Natural killer cell (primary cell): ENCODE measurements at regions not wholly inside any gene's neighbourhood (a gene's known extent, or its start where the extent isn't known, plus 50 kb on each side); places are given as distances from the start of the nearest gene placed in this dataset.

Experiments used
- ATAC-seq, 3 donors: fragments of 150-1000 bp in 2 of 3; fragments of 200-7000 bp in 1 of 3; cut with Tn5 transposase; 1 replicate in 1 of 3; 2 replicates in 2 of 3; pipeline ENCODE4 v1.10.0; 2021; ENCODE audit warnings: mild to moderate bottlenecking in 2 of 3, moderate library complexity in 2 of 3
- DNase-seq, 2 donors: peaks; one replicate each; pipeline versions ENCODE4 v3.0.0 to v3.0.0-alpha.2; 2013 to 2021; ENCODE audit warnings: mixed read lengths in 1 of 2
- H3K27ac ChIP-seq: one replicate; pipeline ENCODE4 v1.5.1; 2013; ENCODE audit warnings: mild to moderate bottlenecking, low read length
- H3K27me3 ChIP-seq: one replicate; pipeline ENCODE4 v1.6.1; 2013; ENCODE audit warnings: low read length; ENCODE audit not compliant: control insufficient read depth, insufficient read depth
- H3K36me3 ChIP-seq: one replicate; pipeline ENCODE4 v1.6.1; 2013; ENCODE audit warnings: low read length; ENCODE audit not compliant: control insufficient read depth, insufficient read depth
- H3K4me1 ChIP-seq: one replicate; pipeline ENCODE4 v1.6.1; 2013; ENCODE audit warnings: low read length; ENCODE audit not compliant: control insufficient read depth, insufficient read depth
- H3K4me3 ChIP-seq: one replicate; pipeline ENCODE4 v1.5.1; 2013; ENCODE audit warnings: low read length
- H3K9me3 ChIP-seq: one replicate; pipeline ENCODE4 v1.6.1; 2013; ENCODE audit warnings: low read length; ENCODE audit not compliant: control insufficient read depth, insufficient read depth
- H3K27ac Mint-ChIP-seq, 2 donors: one replicate each; pipeline ENCODE4 v1.8.0; 2022; ENCODE audit warnings: mild to moderate bottlenecking in 2 of 2, mixed read lengths in 2 of 2, moderate library complexity in 1 of 2
- H3K27me3 Mint-ChIP-seq, 2 donors: one replicate each; pipeline ENCODE4 v1.8.0; 2022; ENCODE audit warnings: low read depth in 2 of 2, mixed read lengths in 2 of 2
- H3K36me3 Mint-ChIP-seq: one replicate; pipeline ENCODE4 v1.8.0; 2022; ENCODE audit warnings: mixed read lengths
- H3K4me1 Mint-ChIP-seq, 2 donors: one replicate each; pipeline ENCODE4 v1.8.0; 2022; ENCODE audit warnings: mixed read lengths in 2 of 2
- H3K4me3 Mint-ChIP-seq: one replicate; pipeline ENCODE4 v1.8.0; 2022; ENCODE audit warnings: mild to moderate bottlenecking, moderate library complexity, mixed read lengths
- H3K9me3 Mint-ChIP-seq, 2 donors: one replicate each; pipeline ENCODE4 v1.8.0; 2022; ENCODE audit warnings: mixed read lengths in 2 of 2
- WGBS: methylation state at CpG from one replicate; pipeline ENCODE4 v1.1.7; 2013; ENCODE audit warnings: missing lambda C conversion rate; ENCODE audit not compliant: insufficient coverage; 5-methylcytosine and 5-hydroxymethylcytosine counted together
- intact Hi-C: fragments of 100-400 bp; cut with micrococcal nuclease; formaldehyde crosslinking; loops from one replicate; pipeline ENCODE4 v1.14.2; 2022
- TF ChIP-seq, protein P1 (sequence below): fragments of 200-600 bp; IDR thresholded peaks from one replicate; pipeline ENCODE4 v1.8.0; 2022; ENCODE audit warnings: antibody characterized with exemption

DNA sequence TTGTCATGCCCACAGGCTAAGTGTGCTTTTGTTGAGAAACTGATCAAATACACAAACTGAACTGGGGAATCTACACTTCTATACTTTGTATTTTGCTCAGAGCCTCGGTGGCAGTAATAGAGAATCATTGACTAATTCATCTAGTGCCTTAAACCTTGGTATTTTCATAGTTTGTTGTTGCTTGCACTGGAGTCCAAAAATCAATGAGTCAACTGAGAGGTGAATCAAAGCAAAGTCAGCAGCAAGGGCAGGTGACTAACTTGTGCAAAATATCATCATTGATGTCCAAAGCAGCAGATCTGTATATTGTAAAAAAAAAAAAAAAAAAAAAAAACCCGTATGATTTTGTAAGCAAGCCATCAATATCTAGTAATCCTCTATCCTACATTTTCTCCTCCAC is 296.4 kb downstream of the MAP2K6 start:
- intact Hi-C loops: no loop called here
- Histone ChIP-seq H3K9me3 (no peaks in the 10 kb centered on the region), H3K36me3 (no peaks in the 10 kb centered on the region), H3K27me3 (no peaks in the 10 kb centered on the region), H3K27ac (no peak overlapping the region), H3K4me3 (no peak overlapping the region), H3K4me1 (no peaks in the 10 kb centered on the region)
- ATAC-seq (no peak), DNase-seq (no peak)
- Mint-ChIP-seq H3K4me3 (no peak overlapping the region), H3K27ac (no peak overlapping the region), H3K9me3 (no peaks in the 10 kb centered on the region), H3K36me3 (no peaks in the 10 kb centered on the region), H3K27me3 (no peaks in the 10 kb centered on the region), H3K4me1 (no peaks in the 10 kb centered on the region)
- WGBS: 91% methylated on average over 1 of the region's 2 CpGs
- TF ChIP-seq, protein P1, sequence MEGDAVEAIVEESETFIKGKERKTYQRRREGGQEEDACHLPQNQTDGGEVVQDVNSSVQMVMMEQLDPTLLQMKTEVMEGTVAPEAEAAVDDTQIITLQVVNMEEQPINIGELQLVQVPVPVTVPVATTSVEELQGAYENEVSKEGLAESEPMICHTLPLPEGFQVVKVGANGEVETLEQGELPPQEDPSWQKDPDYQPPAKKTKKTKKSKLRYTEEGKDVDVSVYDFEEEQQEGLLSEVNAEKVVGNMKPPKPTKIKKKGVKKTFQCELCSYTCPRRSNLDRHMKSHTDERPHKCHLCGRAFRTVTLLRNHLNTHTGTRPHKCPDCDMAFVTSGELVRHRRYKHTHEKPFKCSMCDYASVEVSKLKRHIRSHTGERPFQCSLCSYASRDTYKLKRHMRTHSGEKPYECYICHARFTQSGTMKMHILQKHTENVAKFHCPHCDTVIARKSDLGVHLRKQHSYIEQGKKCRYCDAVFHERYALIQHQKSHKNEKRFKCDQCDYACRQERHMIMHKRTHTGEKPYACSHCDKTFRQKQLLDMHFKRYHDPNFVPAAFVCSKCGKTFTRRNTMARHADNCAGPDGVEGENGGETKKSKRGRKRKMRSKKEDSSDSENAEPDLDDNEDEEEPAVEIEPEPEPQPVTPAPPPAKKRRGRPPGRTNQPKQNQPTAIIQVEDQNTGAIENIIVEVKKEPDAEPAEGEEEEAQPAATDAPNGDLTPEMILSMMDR: no peak

DNA sequence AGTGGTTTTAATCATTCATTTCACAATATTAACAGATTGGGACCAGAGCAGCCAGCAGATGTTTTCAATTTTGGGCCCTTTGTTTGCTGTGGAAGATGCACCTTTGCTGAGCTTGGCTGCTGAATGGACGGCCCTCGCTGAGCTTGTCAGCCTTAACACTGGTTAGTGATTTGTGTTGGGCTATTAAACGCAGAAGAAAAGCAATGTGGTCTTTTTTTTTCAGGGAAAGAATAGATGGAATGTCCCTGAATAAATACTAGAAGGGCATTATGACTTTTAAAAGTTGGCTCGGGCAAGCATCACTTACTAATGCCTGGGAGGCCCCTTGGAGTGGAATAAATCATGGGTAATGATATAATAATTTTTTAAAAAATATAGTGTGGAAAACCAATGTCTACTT is 297.0 kb downstream of the MAP2K6 start:
- Mint-ChIP-seq H3K4me3 (no peak overlapping the region), H3K36me3 (no peaks in the 10 kb centered on the region), H3K27me3 (no peaks in the 10 kb centered on the region), H3K9me3 (no peaks in the 10 kb centered on the region), H3K4me1 (no peaks in the 10 kb centered on the region), H3K27ac (no peak overlapping the region)
- intact Hi-C loops: no loop called here
- Histone ChIP-seq H3K27ac (no peak overlapping the region), H3K36me3 (no peaks in the 10 kb centered on the region), H3K4me1 (no peaks in the 10 kb centered on the region), H3K4me3 (no peak overlapping the region), H3K9me3 (no peaks in the 10 kb centered on the region), H3K27me3 (no peaks in the 10 kb centered on the region)
- TF ChIP-seq, protein P1: no peak
- no peak for DNase-seq
- no peak for ATAC-seq
- WGBS: 96% methylated on average over 4 of the region's 4 CpGs

DNA sequence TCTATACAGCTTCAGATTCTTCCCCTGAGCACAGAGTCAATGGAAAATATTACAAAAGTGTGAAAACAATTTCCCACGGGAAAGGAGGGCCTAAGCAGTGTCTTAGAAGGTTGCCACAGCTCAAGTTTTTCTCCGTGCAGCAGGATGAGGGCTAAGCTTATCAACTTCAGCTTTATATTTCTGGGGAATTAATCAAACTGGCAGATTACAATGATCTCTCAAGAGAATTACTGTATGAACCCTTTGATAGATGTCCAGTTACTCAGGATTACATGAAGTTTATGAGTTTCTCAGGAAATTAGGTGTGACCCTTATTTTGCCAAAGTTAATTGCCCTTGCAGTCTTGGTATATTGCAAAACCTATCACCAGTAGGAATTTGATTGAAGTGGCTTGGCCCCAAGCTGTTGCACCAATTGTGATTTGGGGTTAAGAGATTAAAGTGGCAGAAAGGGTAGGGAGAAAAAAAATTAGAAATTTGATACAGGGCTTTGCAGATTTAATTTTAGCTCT is 298.4 kb downstream of the MAP2K6 start:
- H3K36me3 Mint-ChIP-seq: no peaks in the 10 kb centered on the region
- no peak for ATAC-seq

DNA sequence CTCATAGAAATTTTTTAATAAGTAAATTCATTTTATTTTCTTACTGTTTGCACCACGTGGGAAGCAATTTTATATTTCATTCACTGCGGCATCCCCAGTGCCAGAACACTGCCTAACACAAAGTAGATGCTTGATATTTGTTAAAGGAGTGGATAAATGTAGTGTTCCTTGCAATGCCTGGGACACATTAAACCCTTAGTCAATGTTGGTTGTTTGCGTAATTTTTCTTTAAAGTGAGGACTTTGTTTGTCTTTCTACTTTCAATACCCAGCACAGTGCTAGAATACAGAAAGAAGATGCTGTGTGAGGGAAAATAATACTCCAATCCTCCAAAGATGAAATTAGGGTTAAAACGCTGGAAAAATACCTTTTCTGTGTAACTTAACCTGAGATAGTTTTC is 299.3 kb downstream of the MAP2K6 start:
- intact Hi-C loops: no loop called here
- no peaks in the 10 kb centered on the region for H3K4me1 Mint-ChIP-seq
- 100% methylated on average over 2 of the region's 4 CpGs for WGBS
- TF ChIP-seq, protein P1: no peak
- no peak overlapping the region for H3K4me3 Mint-ChIP-seq
- no peaks in the 10 kb centered on the region for H3K27me3 ChIP-seq
- H3K36me3 ChIP-seq: no peaks in the 10 kb centered on the region
- DNase-seq (no peak), ATAC-seq (no peak)
- H3K27me3 Mint-ChIP-seq: no peaks in the 10 kb centered on the region
- H3K9me3 ChIP-seq: no peaks in the 10 kb centered on the region
- H3K4me3 ChIP-seq: no peak overlapping the region
- no peak overlapping the region for H3K27ac ChIP-seq
- H3K27ac Mint-ChIP-seq: no peak overlapping the region
- no peaks in the 10 kb centered on the region for H3K9me3 Mint-ChIP-seq
- no peaks in the 10 kb centered on the region for H3K4me1 ChIP-seq
- H3K36me3 Mint-ChIP-seq: no peaks in the 10 kb centered on the region

More for the DNA sequence above, 298.4 kb downstream of the MAP2K6 start:
- no peak overlapping the region for H3K4me3 ChIP-seq
- DNase-seq: no peak
- no peak overlapping the region for H3K27ac Mint-ChIP-seq
- no peak overlapping the region for H3K27ac ChIP-seq
- H3K9me3 Mint-ChIP-seq: no peaks in the 10 kb centered on the region
- H3K4me1 Mint-ChIP-seq: no peaks in the 10 kb centered on the region
- 71% methylated on average over 2 of the region's 2 CpGs for WGBS
- TF ChIP-seq, protein P1: no peak
- no peaks in the 10 kb centered on the region for H3K27me3 ChIP-seq
- intact Hi-C loops: no loop called here
- no peaks in the 10 kb centered on the region for H3K36me3 ChIP-seq
- H3K4me1 ChIP-seq: no peaks in the 10 kb centered on the region
- H3K9me3 ChIP-seq: no peaks in the 10 kb centered on the region
- H3K4me3 Mint-ChIP-seq: no peak overlapping the region
- H3K27me3 Mint-ChIP-seq: no peaks in the 10 kb centered on the region
